ENCODE measurements at regions not wholly inside any gene's neighbourhood (a gene's known extent, or its start where the extent isn't known, plus 50 kb on each side); places are given as distances from the start of the nearest gene placed in this dataset.
"Not testable (repeated sequence)": the region's sequence is repeated elsewhere in the genome, so short reads cannot be mapped to it uniquely, and the experiment has no call there.

GRCh38 chr4:60723796-60724195, 476.3 kb upstream of the ADGRL3 start:
- no peaks in the 10 kb centered on the region for H3K27me3 ChIP-seq (ENCODE audit: low read depth)
- peaks cover 10% of the 10 kb centered on the region for H3K9me3 ChIP-seq (replicated peaks)
- H3K36me3 ChIP-seq = no peaks in the 10 kb centered on the region
- TF ChIP-seq CTCF (IDR thresholded peaks at IDR 0.05; ENCODE audit: borderline replicate concordance) = no peak
- intact Hi-C loops (cut with micrococcal nuclease) = no loop called here
- H3K27ac ChIP-seq (replicated peaks) = peak overlapping the region; percentile 52
- DNase-seq = no peak
- no peaks in the 10 kb centered on the region for H3K4me1 ChIP-seq
- no peak overlapping the region for H3K4me3 ChIP-seq

GRCh38 chr4:60724623-60725022, 475.5 kb upstream of the ADGRL3 start:
- H3K4me3 ChIP-seq = no peak overlapping the region
- intact Hi-C loops (cut with micrococcal nuclease) = no loop called here
- H3K4me1 ChIP-seq = no peaks in the 10 kb centered on the region
- H3K27me3 ChIP-seq (ENCODE audit: low read depth) = no peaks in the 10 kb centered on the region
- no peaks in the 10 kb centered on the region for H3K36me3 ChIP-seq
- peaks cover 18% of the 10 kb centered on the region for H3K9me3 ChIP-seq (replicated peaks)
- no peak for DNase-seq
- H3K27ac ChIP-seq (replicated peaks) = peak overlapping the region; percentile 60
- TF ChIP-seq CTCF (IDR thresholded peaks at IDR 0.05; ENCODE audit: borderline replicate concordance) = no peak

GRCh38 chr4:60726779-60727178, 473.3 kb upstream of the ADGRL3 start:
- no peak overlapping the region for H3K4me3 ChIP-seq
- H3K27me3 ChIP-seq (ENCODE audit: low read depth) = no peaks in the 10 kb centered on the region
- intact Hi-C loops (cut with micrococcal nuclease) = no loop called here
- H3K9me3 ChIP-seq (replicated peaks) = peaks cover 23% of the 10 kb centered on the region
- no peaks in the 10 kb centered on the region for H3K4me1 ChIP-seq
- no peaks in the 10 kb centered on the region for H3K36me3 ChIP-seq
- H3K27ac ChIP-seq (replicated peaks) = no peak overlapping the region
- no peak for TF ChIP-seq CTCF (IDR thresholded peaks at IDR 0.05; ENCODE audit: borderline replicate concordance)
- no peak for DNase-seq

GRCh38 chr4:60729194-60729593, 470.9 kb upstream of the ADGRL3 start:
- Histone ChIP-seq H3K4me3 (no peak overlapping the region), H3K36me3 (no peaks in the 10 kb centered on the region), H3K27ac (replicated peaks) (no peak overlapping the region), H3K27me3 (ENCODE audit: low read depth) (no peaks in the 10 kb centered on the region), H3K9me3 (replicated peaks) (peaks cover 26% of the 10 kb centered on the region), H3K4me1 (no peaks in the 10 kb centered on the region)
- intact Hi-C loops (cut with micrococcal nuclease) = no loop called here
- no peak for TF ChIP-seq CTCF (IDR thresholded peaks at IDR 0.05; ENCODE audit: borderline replicate concordance)
- no peak for DNase-seq

GRCh38 chr4:60729764-60730163, 470.4 kb upstream of the ADGRL3 start:
- H3K9me3 ChIP-seq (replicated peaks) = peaks cover 26% of the 10 kb centered on the region
- H3K27me3 ChIP-seq (ENCODE audit: low read depth); H3K4me3 ChIP-seq; intact Hi-C loops (cut with micrococcal nuclease); H3K4me1 ChIP-seq; DNase-seq; H3K36me3 ChIP-seq; H3K27ac ChIP-seq (replicated peaks): not testable (repeated sequence)

GRCh38 chr4:60737858-60738257, 462.3 kb upstream of the ADGRL3 start:
- intact Hi-C loops (cut with micrococcal nuclease) = no loop called here
- H3K27ac ChIP-seq (replicated peaks) = no peak overlapping the region
- no peaks in the 10 kb centered on the region for H3K4me1 ChIP-seq
- H3K36me3 ChIP-seq = no peaks in the 10 kb centered on the region
- no peaks in the 10 kb centered on the region for H3K9me3 ChIP-seq (replicated peaks)
- TF ChIP-seq CTCF (IDR thresholded peaks at IDR 0.05; ENCODE audit: borderline replicate concordance) = no peak
- no peak for DNase-seq
- H3K27me3 ChIP-seq (ENCODE audit: low read depth) = no peaks in the 10 kb centered on the region
- H3K4me3 ChIP-seq = no peak overlapping the region

All from left ventricle myocardium inferior (tissue), 1 donor.